ENCODE measurements at regions not wholly inside any gene's neighbourhood (a gene's known extent, or its start where the extent isn't known, plus 50 kb on each side); places are given as distances from the start of the nearest gene placed in this dataset.

DNA sequence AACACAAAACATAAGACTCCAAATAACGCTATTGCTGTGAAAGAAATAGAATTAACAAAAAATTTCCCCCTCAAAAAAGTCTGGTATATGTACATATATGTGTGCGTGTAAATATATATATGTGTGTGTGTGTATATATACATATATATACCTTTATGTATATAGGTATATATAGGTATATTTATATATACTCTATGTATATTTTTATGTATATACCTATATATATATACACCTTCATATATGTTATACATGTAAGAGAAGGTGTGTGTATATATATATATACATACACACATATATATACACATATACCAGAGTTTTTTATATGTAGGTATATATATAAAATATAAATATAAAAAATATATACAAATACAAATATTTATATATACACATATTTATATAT lies 199.2 kb downstream of the RAB38 start:
- H3K4me3 Mint-ChIP-seq, result no peak overlapping the region
- intact Hi-C loops (cut with micrococcal nuclease), result no loop called here
- H3K9me3 Mint-ChIP-seq, result no peaks in the 10 kb centered on the region
- peaks cover 0 to 2% (median 0%) of the 10 kb centered on the region in 7 donors for H3K4me1 Mint-ChIP-seq
- H3K9me3 ChIP-seq (ENCODE audit: control insufficient read depth in 2 of 3, low read length in 3 of 3), result no peaks in the 10 kb centered on the region
- H3K36me3 ChIP-seq (ENCODE audit: control insufficient read depth in 2 of 3, insufficient read depth in 3 of 3, low read length in 3 of 3), result no peaks in the 10 kb centered on the region
- no peaks in the 10 kb centered on the region for H3K36me3 Mint-ChIP-seq
- no peak for DNase-seq
- no peaks in the 10 kb centered on the region for H3K27me3 ChIP-seq (ENCODE audit: control insufficient read depth in 2 of 2, insufficient read depth in 2 of 2, low read length in 2 of 2)
- peaks cover 0 to 15% (median 2%) of the 10 kb centered on the region in 5 donors for H3K27me3 Mint-ChIP-seq
- no peak overlapping the region for H3K27ac ChIP-seq (ENCODE audit: low read depth, low read length)
- ATAC-seq, result no peak
- H3K4me1 ChIP-seq (ENCODE audit: control insufficient read depth in 2 of 2, insufficient read depth in 2 of 2, low read length in 2 of 2), result no peaks in the 10 kb centered on the region
- ChIA-PET CTCF (no interaction called here), POLR2A (no interaction called here)
- H3K27ac Mint-ChIP-seq, result no peak overlapping the region
- H3K4me3 ChIP-seq (ENCODE audit: low read length), result no peak overlapping the region

DNA sequence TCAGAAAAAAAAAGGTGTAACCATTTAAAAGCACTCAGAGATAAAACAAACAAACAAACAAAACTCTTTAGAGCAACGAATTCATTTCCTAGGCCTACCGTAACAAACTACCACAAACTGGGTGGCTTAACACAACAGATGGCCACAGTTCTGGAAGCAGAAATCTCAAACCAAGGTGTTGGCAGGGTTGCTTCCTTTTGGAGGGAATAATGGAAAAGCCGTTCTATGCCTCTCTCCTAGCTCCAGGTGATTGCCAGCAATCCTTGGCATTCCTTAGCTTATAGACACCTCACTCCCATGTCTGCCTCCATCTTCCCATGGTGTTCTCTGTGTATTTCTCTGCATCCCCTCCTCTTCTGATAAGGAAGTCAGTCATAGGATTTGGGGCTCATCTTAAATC lies 200.4 kb downstream of the RAB38 start:
- Mint-ChIP-seq H3K36me3 (no peaks in the 10 kb centered on the region), H3K27ac (no peak overlapping the region)

DNA sequence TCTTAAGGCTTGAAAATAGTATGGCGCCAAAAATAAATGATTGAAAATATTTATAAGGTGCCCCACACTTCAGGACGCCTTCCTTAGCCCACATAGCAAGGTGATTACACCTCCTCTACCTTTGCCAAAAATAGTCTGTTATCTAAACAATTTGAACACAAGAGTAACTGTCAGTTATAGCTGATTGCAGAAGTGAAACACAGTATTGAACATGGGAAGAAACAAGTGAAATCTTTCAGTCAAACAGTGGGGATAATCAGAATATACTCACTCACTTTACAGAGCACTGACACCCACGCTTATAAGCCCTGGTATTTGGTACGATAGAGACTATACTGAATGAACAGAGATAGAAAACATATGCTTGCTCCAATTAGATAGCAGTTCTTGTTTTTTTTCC lies 203.1 kb downstream of the RAB38 start:
- ChIA-PET POLR2A (no interaction called here), CTCF (no interaction called here)
- H3K9me3 ChIP-seq (ENCODE audit: control insufficient read depth in 2 of 3, low read length in 3 of 3), result no peaks in the 10 kb centered on the region
- no peak overlapping the region for H3K4me3 Mint-ChIP-seq
- no peaks in the 10 kb centered on the region for H3K36me3 ChIP-seq (ENCODE audit: control insufficient read depth in 2 of 3, insufficient read depth in 3 of 3, low read length in 3 of 3)
- intact Hi-C loops (cut with micrococcal nuclease), result no loop called here
- no peak for DNase-seq
- no peak overlapping the region for H3K27ac ChIP-seq (ENCODE audit: low read depth, low read length)
- H3K9me3 Mint-ChIP-seq, result no peaks in the 10 kb centered on the region
- ATAC-seq, result no peak
- no peak overlapping the region for H3K4me3 ChIP-seq (ENCODE audit: low read length)
- peaks cover 0 to 22% (median 13%) of the 10 kb centered on the region in 5 donors for H3K27me3 Mint-ChIP-seq
- no peak overlapping the region for H3K27ac Mint-ChIP-seq
- no peaks in the 10 kb centered on the region for H3K27me3 ChIP-seq (ENCODE audit: control insufficient read depth in 2 of 2, insufficient read depth in 2 of 2, low read length in 2 of 2)
- no peaks in the 10 kb centered on the region for H3K36me3 Mint-ChIP-seq
- H3K4me1 ChIP-seq (ENCODE audit: control insufficient read depth in 2 of 2, insufficient read depth in 2 of 2, low read length in 2 of 2), result no peaks in the 10 kb centered on the region
- peaks cover 0 to 4% (median 0%) of the 10 kb centered on the region in 7 donors for H3K4me1 Mint-ChIP-seq

More for the DNA sequence above, 200.4 kb downstream of the RAB38 start:
- H3K36me3 ChIP-seq (ENCODE audit: control insufficient read depth in 2 of 3, insufficient read depth in 3 of 3, low read length in 3 of 3), result no peaks in the 10 kb centered on the region
- no peaks in the 10 kb centered on the region for H3K9me3 Mint-ChIP-seq
- peaks cover 0 to 4% (median 0%) of the 10 kb centered on the region in 7 donors for H3K4me1 Mint-ChIP-seq
- peaks cover 0 to 22% (median 10%) of the 10 kb centered on the region in 5 donors for H3K27me3 Mint-ChIP-seq
- no peaks in the 10 kb centered on the region for H3K27me3 ChIP-seq (ENCODE audit: control insufficient read depth in 2 of 2, insufficient read depth in 2 of 2, low read length in 2 of 2)
- CTCF ChIA-PET, result no interaction called here
- DNase-seq (no peak), ATAC-seq (no peak)
- H3K9me3 ChIP-seq (ENCODE audit: control insufficient read depth in 2 of 3, low read length in 3 of 3), result no peaks in the 10 kb centered on the region
- POLR2A ChIA-PET, result no interaction called here
- H3K27ac ChIP-seq (ENCODE audit: low read depth, low read length), result no peak overlapping the region
- no peak overlapping the region for H3K4me3 Mint-ChIP-seq
- intact Hi-C loops (cut with micrococcal nuclease), result no loop called here
- no peak overlapping the region for H3K4me3 ChIP-seq (ENCODE audit: low read length)
- H3K4me1 ChIP-seq (ENCODE audit: control insufficient read depth in 2 of 2, insufficient read depth in 2 of 2, low read length in 2 of 2), result no peaks in the 10 kb centered on the region

DNA sequence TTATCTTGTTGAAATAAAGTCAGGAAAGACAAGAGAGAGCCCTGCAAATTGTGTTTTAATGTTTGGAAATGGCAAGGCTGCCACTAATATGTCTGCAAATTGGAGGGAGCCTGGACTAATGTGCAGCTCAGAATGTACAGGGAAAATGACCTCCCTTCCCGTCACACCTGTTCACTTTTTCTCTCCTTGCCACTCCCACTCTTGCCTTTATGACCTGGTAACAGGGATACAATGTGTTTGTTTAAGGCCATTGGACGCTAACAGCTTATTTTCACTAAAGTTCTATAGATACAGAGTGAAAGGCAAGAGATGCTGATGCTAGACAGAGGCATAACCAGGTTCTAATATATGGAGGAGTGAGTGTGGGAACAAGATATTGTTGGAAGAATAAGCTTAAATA lies 203.9 kb downstream of the RAB38 start:
- POLR2A ChIA-PET, result no interaction called here
- H3K27ac Mint-ChIP-seq, result no peak overlapping the region

GRCh38 chr11:87970762-87971161 lies 204.5 kb downstream of the RAB38 start:
- intact Hi-C loops (cut with micrococcal nuclease), result no loop called here
- H3K9me3 Mint-ChIP-seq, result no peaks in the 10 kb centered on the region
- no peak overlapping the region for H3K4me3 Mint-ChIP-seq
- Histone ChIP-seq H3K9me3 (ENCODE audit: control insufficient read depth in 2 of 3, low read length in 3 of 3) (no peaks in the 10 kb centered on the region), H3K27me3 (ENCODE audit: control insufficient read depth in 2 of 2, insufficient read depth in 2 of 2, low read length in 2 of 2) (no peaks in the 10 kb centered on the region), H3K27ac (ENCODE audit: low read depth, low read length) (no peak overlapping the region), H3K4me3 (ENCODE audit: low read length) (no peak overlapping the region), H3K4me1 (ENCODE audit: control insufficient read depth in 2 of 2, insufficient read depth in 2 of 2, low read length in 2 of 2) (no peaks in the 10 kb centered on the region), H3K36me3 (ENCODE audit: control insufficient read depth in 2 of 3, insufficient read depth in 3 of 3, low read length in 3 of 3) (no peaks in the 10 kb centered on the region)
- peaks cover 0 to 22% (median 13%) of the 10 kb centered on the region in 5 donors for H3K27me3 Mint-ChIP-seq
- ChIA-PET CTCF (interaction anchor here (0.6 kb wide), 1 partner anchor 143 kb away, joined by 3 read pairs; no protein-coding TSS in a partner anchor), POLR2A (no interaction called here)
- no peak for ATAC-seq
- no peak for DNase-seq
- peaks cover 0 to 4% (median 0%) of the 10 kb centered on the region in 7 donors for H3K4me1 Mint-ChIP-seq
- H3K27ac Mint-ChIP-seq, result no peak overlapping the region
- H3K36me3 Mint-ChIP-seq, result no peaks in the 10 kb centered on the region

More for the DNA sequence above, 203.9 kb downstream of the RAB38 start:
- Mint-ChIP-seq H3K27me3 (peaks cover 0 to 22% (median 13%) of the 10 kb centered on the region in 5 donors), H3K9me3 (no peaks in the 10 kb centered on the region), H3K4me3 (no peak overlapping the region), H3K36me3 (no peaks in the 10 kb centered on the region), H3K4me1 (peaks cover 0 to 4% (median 0%) of the 10 kb centered on the region in 7 donors)
- no peaks in the 10 kb centered on the region for H3K27me3 ChIP-seq (ENCODE audit: control insufficient read depth in 2 of 2, insufficient read depth in 2 of 2, low read length in 2 of 2)
- no peak for ATAC-seq
- H3K36me3 ChIP-seq (ENCODE audit: control insufficient read depth in 2 of 3, insufficient read depth in 3 of 3, low read length in 3 of 3), result no peaks in the 10 kb centered on the region
- no peak for DNase-seq
- intact Hi-C loops (cut with micrococcal nuclease), result no loop called here
- H3K4me3 ChIP-seq (ENCODE audit: low read length), result no peak overlapping the region
- CTCF ChIA-PET, result interaction anchor here (0.6 kb wide), 1 partner anchor 142 kb away, joined by 3 read pairs; no protein-coding TSS in a partner anchor
- no peaks in the 10 kb centered on the region for H3K4me1 ChIP-seq (ENCODE audit: control insufficient read depth in 2 of 2, insufficient read depth in 2 of 2, low read length in 2 of 2)
- H3K9me3 ChIP-seq (ENCODE audit: control insufficient read depth in 2 of 3, low read length in 3 of 3), result no peaks in the 10 kb centered on the region
- H3K27ac ChIP-seq (ENCODE audit: low read depth, low read length), result no peak overlapping the region

- Histone ChIP-seq H3K4me1 (ENCODE audit: control insufficient read depth in 2 of 2, insufficient read depth in 2 of 2, low read length in 2 of 2) (no peaks in the 10 kb centered on the region), H3K4me3 (ENCODE audit: low read length) (no peak overlapping the region), H3K27ac (ENCODE audit: low read depth, low read length) (no peak overlapping the region), H3K27me3 (ENCODE audit: control insufficient read depth in 2 of 2, insufficient read depth in 2 of 2, low read length in 2 of 2) (no peaks in the 10 kb centered on the region), H3K9me3 (ENCODE audit: control insufficient read depth in 2 of 3, low read length in 3 of 3) (no peaks in the 10 kb centered on the region), H3K36me3 (ENCODE audit: control insufficient read depth in 2 of 3, insufficient read depth in 3 of 3, low read length in 3 of 3) (no peaks in the 10 kb centered on the region)
- Mint-ChIP-seq H3K4me1 (peaks cover 0 to 2% (median 0%) of the 10 kb centered on the region in 7 donors), H3K9me3 (no peaks in the 10 kb centered on the region), H3K27ac (no peak overlapping the region), H3K27me3 (peaks cover 0 to 21% (median 13%) of the 10 kb centered on the region in 5 donors), H3K36me3 (no peaks in the 10 kb centered on the region), H3K4me3 (no peak overlapping the region)
- ChIA-PET POLR2A (no interaction called here), CTCF (no interaction called here)
- DNase-seq (no peak), ATAC-seq (no peak)
- intact Hi-C loops (cut with micrococcal nuclease), result no loop called here
Measured at GRCh38 chr11:87967459-87967858, 207.8 kb downstream of the RAB38 start.

GRCh38 chr11:87966694-87967093 lies 208.5 kb downstream of the RAB38 start:
- no peaks in the 10 kb centered on the region for H3K9me3 Mint-ChIP-seq
- no peak overlapping the region for H3K27ac Mint-ChIP-seq
- peaks cover 0 to 19% (median 12%) of the 10 kb centered on the region in 5 donors for H3K27me3 Mint-ChIP-seq
- no peak overlapping the region for H3K4me3 ChIP-seq (ENCODE audit: low read length)
- ChIA-PET POLR2A (no interaction called here), CTCF (no interaction called here)
- ATAC-seq (no peak), DNase-seq (no peak)
- H3K36me3 Mint-ChIP-seq, result no peaks in the 10 kb centered on the region
- no peaks in the 10 kb centered on the region for H3K27me3 ChIP-seq (ENCODE audit: control insufficient read depth in 2 of 2, insufficient read depth in 2 of 2, low read length in 2 of 2)
- H3K36me3 ChIP-seq (ENCODE audit: control insufficient read depth in 2 of 3, insufficient read depth in 3 of 3, low read length in 3 of 3), result no peaks in the 10 kb centered on the region
- H3K9me3 ChIP-seq (ENCODE audit: control insufficient read depth in 2 of 3, low read length in 3 of 3), result no peaks in the 10 kb centered on the region
- intact Hi-C loops (cut with micrococcal nuclease), result no loop called here
- no peaks in the 10 kb centered on the region for H3K4me1 ChIP-seq (ENCODE audit: control insufficient read depth in 2 of 2, insufficient read depth in 2 of 2, low read length in 2 of 2)
- H3K4me3 Mint-ChIP-seq, result no peak overlapping the region
- H3K4me1 Mint-ChIP-seq, result peaks cover 0 to 2% (median 0%) of the 10 kb centered on the region in 7 donors
- H3K27ac ChIP-seq (ENCODE audit: low read depth, low read length), result no peak overlapping the region
